Activated T-cell treated with anti-CD3 and anti-CD28 coated beads, Interleukin-2, amount 50 U/mL, for 72 hours (primary cell): ENCODE measurements at regions not wholly inside any gene's neighbourhood (a gene's known extent, or its start where the extent isn't known, plus 50 kb on each side); places are given as distances from the start of the nearest gene placed in this dataset.
"Not testable (repeated sequence)": the region's sequence is repeated elsewhere in the genome, so short reads cannot be mapped to it uniquely, and the experiment has no call there.

Experiments
- ATAC-seq, 2 donors: fragments of 150-1000 bp; cut with Tn5 transposase; replicated peaks in 1 of 2; 2 replicates each; pipeline ENCODE4 v1.10.0; 2021; ENCODE audit warnings: moderate library complexity in 2 of 2, mild to moderate bottlenecking in 1 of 2
- DNase-seq, 2 donors: peaks; one replicate each; pipeline ENCODE4 v3.0.0; 2021 to 2022; ENCODE audit warnings: mixed read lengths in 1 of 2
- H3K27ac Mint-ChIP-seq: one replicate; pipeline ENCODE4 v1.8.0; 2022; ENCODE audit warnings: mild to moderate bottlenecking, moderate library complexity, mixed read lengths
- H3K27me3 Mint-ChIP-seq: one replicate; pipeline ENCODE4 v1.8.0; 2022; ENCODE audit warnings: low read depth, mixed read lengths
- H3K36me3 Mint-ChIP-seq, 2 donors: one replicate each; pipeline ENCODE4 v1.8.0; 2022; ENCODE audit warnings: mixed read lengths in 2 of 2, mild to moderate bottlenecking in 1 of 2; ENCODE audit not compliant: insufficient read depth in 2 of 2
- H3K4me1 Mint-ChIP-seq: one replicate; pipeline ENCODE4 v1.8.0; 2022; ENCODE audit warnings: low read depth, mixed read lengths
- H3K4me3 Mint-ChIP-seq, 2 donors: one replicate each; pipeline ENCODE4 v1.8.0; 2022; ENCODE audit warnings: mild to moderate bottlenecking in 2 of 2, mixed read lengths in 2 of 2, moderate library complexity in 2 of 2
- H3K9me3 Mint-ChIP-seq, 2 donors: one replicate each; pipeline ENCODE4 v1.8.0; 2022; ENCODE audit warnings: mixed read lengths in 2 of 2

GRCh38 chr7:36062154-36062815, 90.8 kb upstream of the EEPD1 start:
- DNase-seq (no peak), ATAC-seq (no peak)
- no peaks in the 10 kb centered on the region for H3K9me3 Mint-ChIP-seq
- H3K27ac Mint-ChIP-seq = no peak overlapping the region
- no peak overlapping the region for H3K4me3 Mint-ChIP-seq
- H3K4me1 Mint-ChIP-seq = peaks cover 10% of the 10 kb centered on the region
- H3K36me3 Mint-ChIP-seq = no peaks in the 10 kb centered on the region
- H3K27me3 Mint-ChIP-seq = no peaks in the 10 kb centered on the region

- Mint-ChIP-seq H3K4me1 (no peaks in the 10 kb centered on the region), H3K27me3 (no peaks in the 10 kb centered on the region), H3K27ac (no peak overlapping the region), H3K36me3 (no peaks in the 10 kb centered on the region), H3K4me3 (no peak overlapping the region), H3K9me3 (no peaks in the 10 kb centered on the region)
- no peak for ATAC-seq
- no peak for DNase-seq
Measured at GRCh38 chr7:36064676-36065075, 88.4 kb upstream of the EEPD1 start.

- not testable (repeated sequence) for H3K27me3 Mint-ChIP-seq, DNase-seq, H3K4me1 Mint-ChIP-seq, ATAC-seq, H3K4me3 Mint-ChIP-seq, H3K9me3 Mint-ChIP-seq, H3K27ac Mint-ChIP-seq, H3K36me3 Mint-ChIP-seq
Measured at GRCh38 chr7:36065563-36066342, 87.3 kb upstream of the EEPD1 start.

GRCh38 chr7:36066343-36066664, 86.8 kb upstream of the EEPD1 start:
- Mint-ChIP-seq H3K9me3 (no peaks in the 10 kb centered on the region), H3K4me1 (no peaks in the 10 kb centered on the region), H3K27ac (no peak overlapping the region), H3K36me3 (no peaks in the 10 kb centered on the region), H3K4me3 (no peak overlapping the region), H3K27me3 (no peaks in the 10 kb centered on the region)
- DNase-seq (no peak), ATAC-seq (no peak)

GRCh38 chr7:36070230-36070629, 82.8 kb upstream of the EEPD1 start:
- no peak for DNase-seq
- Mint-ChIP-seq H3K9me3 (no peaks in the 10 kb centered on the region), H3K4me1 (no peaks in the 10 kb centered on the region), H3K36me3 (no peaks in the 10 kb centered on the region), H3K27ac (no peak overlapping the region), H3K27me3 (peaks cover 10% of the 10 kb centered on the region), H3K4me3 (no peak overlapping the region)
- no peak for ATAC-seq

GRCh38 chr7:36071605-36072004, 81.4 kb upstream of the EEPD1 start:
- no peak overlapping the region for H3K27ac Mint-ChIP-seq
- no peaks in the 10 kb centered on the region for H3K36me3 Mint-ChIP-seq
- peaks cover 10% of the 10 kb centered on the region for H3K27me3 Mint-ChIP-seq
- ATAC-seq (no peak), DNase-seq (no peak)
- H3K4me3 Mint-ChIP-seq = no peak overlapping the region
- H3K9me3 Mint-ChIP-seq = no peaks in the 10 kb centered on the region
- no peaks in the 10 kb centered on the region for H3K4me1 Mint-ChIP-seq

GRCh38 chr7:36072620-36073019, 80.4 kb upstream of the EEPD1 start:
- no peak for ATAC-seq
- H3K36me3 Mint-ChIP-seq = no peaks in the 10 kb centered on the region
- H3K27me3 Mint-ChIP-seq = peaks cover 10% of the 10 kb centered on the region
- H3K9me3 Mint-ChIP-seq = no peaks in the 10 kb centered on the region
- H3K4me1 Mint-ChIP-seq = no peaks in the 10 kb centered on the region
- H3K4me3 Mint-ChIP-seq = no peak overlapping the region
- H3K27ac Mint-ChIP-seq = no peak overlapping the region
- DNase-seq = no peak

GRCh38 chr7:36075561-36075960, 77.5 kb upstream of the EEPD1 start:
- Mint-ChIP-seq H3K36me3 (no peaks in the 10 kb centered on the region), H3K27ac (no peak overlapping the region), H3K4me3 (no peak overlapping the region), H3K27me3 (peaks cover 10% of the 10 kb centered on the region), H3K9me3 (no peaks in the 10 kb centered on the region), H3K4me1 (no peaks in the 10 kb centered on the region)
- ATAC-seq = no peak
- no peak for DNase-seq

GRCh38 chr7:36076074-36076473, 77.0 kb upstream of the EEPD1 start:
- no peaks in the 10 kb centered on the region for H3K9me3 Mint-ChIP-seq
- H3K27ac Mint-ChIP-seq = no peak overlapping the region
- no peak overlapping the region for H3K4me3 Mint-ChIP-seq

GRCh38 chr7:36078816-36079360, 74.2 kb upstream of the EEPD1 start:
- Mint-ChIP-seq H3K9me3 (no peaks in the 10 kb centered on the region), H3K36me3 (no peaks in the 10 kb centered on the region), H3K27ac (no peak overlapping the region), H3K27me3 (peaks cover 16% of the 10 kb centered on the region), H3K4me1 (no peaks in the 10 kb centered on the region), H3K4me3 (no peak overlapping the region)
- ATAC-seq (no peak), DNase-seq (no peak)

More at GRCh38 chr7:36076074-36076473, 77.0 kb upstream of the EEPD1 start:
- H3K36me3 Mint-ChIP-seq = no peaks in the 10 kb centered on the region
- no peak for ATAC-seq
- H3K27me3 Mint-ChIP-seq = peaks cover 10% of the 10 kb centered on the region
- DNase-seq = no peak
- H3K4me1 Mint-ChIP-seq = no peaks in the 10 kb centered on the region

GRCh38 chr7:36079446-36080025, 73.5 kb upstream of the EEPD1 start:
- no peaks in the 10 kb centered on the region for H3K9me3 Mint-ChIP-seq
- H3K27me3 Mint-ChIP-seq = peaks cover 10% of the 10 kb centered on the region
- no peak overlapping the region for H3K4me3 Mint-ChIP-seq
- no peaks in the 10 kb centered on the region for H3K36me3 Mint-ChIP-seq
- no peaks in the 10 kb centered on the region for H3K4me1 Mint-ChIP-seq
- ATAC-seq (no peak), DNase-seq (no peak)
- no peak overlapping the region for H3K27ac Mint-ChIP-seq

- Mint-ChIP-seq H3K9me3 (no peaks in the 10 kb centered on the region), H3K4me1 (no peaks in the 10 kb centered on the region), H3K4me3 (no peak overlapping the region), H3K36me3 (no peaks in the 10 kb centered on the region), H3K27me3 (peaks cover 6% of the 10 kb centered on the region), H3K27ac (no peak overlapping the region)
- ATAC-seq (no peak), DNase-seq (no peak)
Measured at GRCh38 chr7:36080843-36081242, 72.2 kb upstream of the EEPD1 start.

- no peaks in the 10 kb centered on the region for H3K36me3 Mint-ChIP-seq
- DNase-seq (no peak), ATAC-seq (no peak)
- no peak overlapping the region for H3K27ac Mint-ChIP-seq
- H3K4me3 Mint-ChIP-seq = no peak overlapping the region
- peaks cover 6% of the 10 kb centered on the region for H3K27me3 Mint-ChIP-seq
- H3K4me1 Mint-ChIP-seq = no peaks in the 10 kb centered on the region
- H3K9me3 Mint-ChIP-seq = no peaks in the 10 kb centered on the region
Measured at GRCh38 chr7:36082216-36082615, 70.8 kb upstream of the EEPD1 start.
